ENCODE measurements at regions not wholly inside any gene's neighbourhood (a gene's known extent, or its start where the extent isn't known, plus 50 kb on each side); places are given as distances from the start of the nearest gene placed in this dataset.

DNA sequence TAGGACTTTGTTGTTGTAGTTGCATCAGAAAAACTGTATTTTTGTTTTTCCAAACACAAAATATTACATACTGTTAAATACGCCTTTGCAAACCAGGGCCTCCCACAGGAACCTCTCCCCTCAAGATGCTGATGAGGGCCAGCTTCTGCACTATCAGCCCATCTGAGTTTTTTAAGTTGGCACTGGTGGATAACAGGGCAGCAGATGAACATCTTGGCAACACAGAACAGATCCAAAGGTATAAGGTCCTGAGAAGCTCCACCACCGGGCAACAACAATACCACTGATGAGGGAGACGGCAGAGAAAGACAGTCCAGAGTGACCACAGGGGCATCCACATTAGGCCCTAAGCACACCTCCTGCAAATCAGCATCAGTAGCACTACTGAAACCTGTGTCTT, 177.7 kb downstream of the DLL1 start:
- TF ChIP-seq, protein P1, sequence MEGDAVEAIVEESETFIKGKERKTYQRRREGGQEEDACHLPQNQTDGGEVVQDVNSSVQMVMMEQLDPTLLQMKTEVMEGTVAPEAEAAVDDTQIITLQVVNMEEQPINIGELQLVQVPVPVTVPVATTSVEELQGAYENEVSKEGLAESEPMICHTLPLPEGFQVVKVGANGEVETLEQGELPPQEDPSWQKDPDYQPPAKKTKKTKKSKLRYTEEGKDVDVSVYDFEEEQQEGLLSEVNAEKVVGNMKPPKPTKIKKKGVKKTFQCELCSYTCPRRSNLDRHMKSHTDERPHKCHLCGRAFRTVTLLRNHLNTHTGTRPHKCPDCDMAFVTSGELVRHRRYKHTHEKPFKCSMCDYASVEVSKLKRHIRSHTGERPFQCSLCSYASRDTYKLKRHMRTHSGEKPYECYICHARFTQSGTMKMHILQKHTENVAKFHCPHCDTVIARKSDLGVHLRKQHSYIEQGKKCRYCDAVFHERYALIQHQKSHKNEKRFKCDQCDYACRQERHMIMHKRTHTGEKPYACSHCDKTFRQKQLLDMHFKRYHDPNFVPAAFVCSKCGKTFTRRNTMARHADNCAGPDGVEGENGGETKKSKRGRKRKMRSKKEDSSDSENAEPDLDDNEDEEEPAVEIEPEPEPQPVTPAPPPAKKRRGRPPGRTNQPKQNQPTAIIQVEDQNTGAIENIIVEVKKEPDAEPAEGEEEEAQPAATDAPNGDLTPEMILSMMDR (IDR thresholded peaks at IDR 0.05; ENCODE audit: borderline replicate concordance, extremely low read depth, low read length, poor library complexity, severe bottlenecking), result no peak
- no peak for TF ChIP-seq EZH2 (IDR thresholded peaks at IDR 0.05; ENCODE audit: borderline replicate concordance, low read depth, low read length, severe bottlenecking)

Data from DND-41 (cell line).